HG03175 (cell line): ENCODE measurements at regions not wholly inside any gene's neighbourhood (a gene's known extent, or its start where the extent isn't known, plus 50 kb on each side); places are given as distances from the start of the nearest gene placed in this dataset.

Experiments
- ATAC-seq: cut with Tn5 transposase; IDR thresholded peaks from one replicate; pipeline ENCODE4 v1.9.1; 2021; ENCODE audit warnings: mild to moderate bottlenecking, moderate library complexity; ENCODE audit not compliant: unreplicated experiment

GRCh38 chr4:123788577-123788976 is 392.0 kb downstream of the SPRY1 start:
- ATAC-seq: no peak

GRCh38 chr4:123790681-123791080 is 394.1 kb downstream of the SPRY1 start:
- no peak for ATAC-seq

GRCh38 chr4:123802082-123802645 is 405.6 kb downstream of the SPRY1 start:
- no peak for ATAC-seq

- no peak for ATAC-seq
These were observed 406.3 kb downstream of the SPRY1 start for GRCh38 chr4:123802933-123803332.

- ATAC-seq: no peak
These were observed 407.7 kb downstream of the SPRY1 start for GRCh38 chr4:123804196-123804721.

- ATAC-seq: no peak
These were observed 409.5 kb downstream of the SPRY1 start for GRCh38 chr4:123806056-123806455.

GRCh38 chr4:123807187-123807586 is 410.6 kb downstream of the SPRY1 start:
- no peak for ATAC-seq

GRCh38 chr4:123807866-123808265 is 411.3 kb downstream of the SPRY1 start:
- no peak for ATAC-seq

GRCh38 chr4:123809864-123810263 is 413.3 kb downstream of the SPRY1 start:
- no peak for ATAC-seq

GRCh38 chr4:123812066-123812390 is 415.4 kb downstream of the SPRY1 start:
- ATAC-seq: no peak

GRCh38 chr4:123813901-123814300 is 417.3 kb downstream of the SPRY1 start:
- ATAC-seq: no peak

GRCh38 chr4:123816462-123816861 is 419.9 kb downstream of the SPRY1 start:
- ATAC-seq: no peak

- no peak for ATAC-seq
These were observed 420.6 kb downstream of the SPRY1 start for GRCh38 chr4:123817025-123817688.

- ATAC-seq: no peak
These were observed 422.9 kb downstream of the SPRY1 start for GRCh38 chr4:123819362-123820035.

GRCh38 chr4:123821861-123822260 is 425.3 kb downstream of the SPRY1 start:
- no peak for ATAC-seq

- no peak for ATAC-seq
These were observed 425.8 kb downstream of the SPRY1 start for GRCh38 chr4:123822353-123822752.

GRCh38 chr4:123823244-123823643 is 426.6 kb downstream of the SPRY1 start:
- no peak for ATAC-seq

GRCh38 chr4:123824524-123824923 is 427.9 kb downstream of the SPRY1 start:
- no peak for ATAC-seq

- no peak for ATAC-seq
These were observed 429.1 kb downstream of the SPRY1 start for GRCh38 chr4:123825596-123826291.

- ATAC-seq: no peak
These were observed 430.3 kb downstream of the SPRY1 start for GRCh38 chr4:123826896-123827295.

- no peak for ATAC-seq
These were observed 430.9 kb downstream of the SPRY1 start for GRCh38 chr4:123827511-123827910.

GRCh38 chr4:123830930-123831329 is 434.3 kb downstream of the SPRY1 start:
- no peak for ATAC-seq
